SK-N-SH treated with all-trans-retinoic acid at 6 μM for 48 hours (cell line): ENCODE measurements at regions not wholly inside any gene's neighbourhood (a gene's known extent, or its start where the extent isn't known, plus 50 kb on each side); places are given as distances from the start of the nearest gene placed in this dataset.

Experiments
- CREB5 ChIP-seq: fragments of 250-450 bp; sonication (Bioruptor Pico); IDR thresholded peaks from 2 replicates; pipeline ENCODE4 v1.5.1; 2020; ENCODE audit warnings: low read depth, mild to moderate bottlenecking, moderate library complexity
- CSDC2 ChIP-seq: fragments of 250-450 bp; sonication (Bioruptor Pico); IDR thresholded peaks from 2 replicates; pipeline ENCODE4 v1.5.0; 2020; ENCODE audit warnings: mild to moderate bottlenecking, moderate library complexity
- CSRNP3 ChIP-seq: fragments of 250-450 bp; sonication (Bioruptor Pico); IDR thresholded peaks from 2 replicates; pipeline ENCODE4 v1.5.1; 2021; ENCODE audit warnings: mild to moderate bottlenecking, moderate library complexity
- ISL1 ChIP-seq: fragments of 250-450 bp; sonication (Bioruptor Pico); IDR thresholded peaks from 2 replicates; pipeline ENCODE4 v2.1.2; 2022; ENCODE audit warnings: mild to moderate bottlenecking, moderate library complexity
- PPARA ChIP-seq: fragments of 250-450 bp; sonication (Bioruptor Pico); IDR thresholded peaks from 2 replicates; pipeline ENCODE4 v1.5.0; 2020; ENCODE audit warnings: mild to moderate bottlenecking, borderline replicate concordance
- RARB ChIP-seq: fragments of 250-450 bp; sonication (Bioruptor Pico); IDR thresholded peaks from 2 replicates; pipeline ENCODE4 v1.8.0; 2021; ENCODE audit warnings: mild to moderate bottlenecking, moderate library complexity
- SNAI2 ChIP-seq: fragments of 250-450 bp; sonication (Bioruptor Pico); IDR thresholded peaks from 2 replicates; pipeline ENCODE4 v1.5.0; 2020; ENCODE audit warnings: mild to moderate bottlenecking, moderate library complexity
- TCF4 ChIP-seq: fragments of 250-450 bp; sonication (Bioruptor Pico); IDR thresholded peaks from 2 replicates; pipeline ENCODE4 v1.8.0; 2021; ENCODE audit warnings: mild to moderate bottlenecking, moderate library complexity, borderline replicate concordance
- ZFP30 ChIP-seq: fragments of 450-650 bp; formaldehyde crosslinking; IDR thresholded peaks from 2 replicates; pipeline ENCODE4 v1.5.0; 2022; ENCODE audit warnings: mild to moderate bottlenecking, moderate library complexity
- ZNF70 ChIP-seq: fragments of 450-650 bp; formaldehyde crosslinking; IDR thresholded peaks from 2 replicates; pipeline ENCODE4 v1.5.0; 2020; ENCODE audit warnings: mild to moderate bottlenecking, moderate library complexity
- ZNF8 ChIP-seq: fragments of 450-650 bp; formaldehyde crosslinking; IDR thresholded peaks from 2 replicates; pipeline ENCODE4 v1.5.0; 2020; ENCODE audit warnings: mild to moderate bottlenecking, moderate library complexity
- TF ChIP-seq, protein P1 (sequence below): fragments of 250-450 bp; sonication (Bioruptor Pico); IDR thresholded peaks from 2 replicates; pipeline ENCODE4 v1.5.0; 2020; ENCODE audit warnings: mild to moderate bottlenecking, moderate library complexity

DNA sequence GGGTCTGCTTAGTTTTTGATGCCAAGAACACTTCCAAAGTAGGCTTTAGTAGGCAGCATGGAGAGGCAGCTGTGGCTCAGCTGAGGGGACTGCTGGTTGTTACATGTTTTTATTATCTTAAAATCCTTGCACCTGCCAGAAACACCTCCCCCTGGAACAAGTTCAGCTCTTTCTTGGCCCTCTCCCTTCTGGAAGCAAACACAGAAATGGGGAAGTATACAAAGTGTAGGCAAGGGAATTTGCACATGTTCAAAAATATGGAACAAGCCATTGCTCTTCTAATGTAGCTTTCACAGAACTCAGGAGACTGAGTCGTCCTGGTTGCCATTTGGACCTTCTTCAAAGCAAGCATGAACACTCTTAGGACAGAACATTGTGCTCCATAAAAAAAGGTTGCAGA is 169.1 kb upstream of the SEMA6D start:
- TF ChIP-seq TCF4 (CRISPR knock-in tag) (no peak), SNAI2 (no peak), PPARA (no peak), CREB5 (no peak), RARB (CRISPR knock-in tag) (no peak), ZFP30 (CRISPR knock-in tag) (no peak), CSDC2 (no peak), ZNF70 (CRISPR knock-in tag) (no peak), ZNF8 (CRISPR knock-in tag) (no peak), ISL1 (CRISPR knock-in tag) (no peak), CSRNP3 (CRISPR knock-in tag) (no peak)
- TF ChIP-seq, protein P1, sequence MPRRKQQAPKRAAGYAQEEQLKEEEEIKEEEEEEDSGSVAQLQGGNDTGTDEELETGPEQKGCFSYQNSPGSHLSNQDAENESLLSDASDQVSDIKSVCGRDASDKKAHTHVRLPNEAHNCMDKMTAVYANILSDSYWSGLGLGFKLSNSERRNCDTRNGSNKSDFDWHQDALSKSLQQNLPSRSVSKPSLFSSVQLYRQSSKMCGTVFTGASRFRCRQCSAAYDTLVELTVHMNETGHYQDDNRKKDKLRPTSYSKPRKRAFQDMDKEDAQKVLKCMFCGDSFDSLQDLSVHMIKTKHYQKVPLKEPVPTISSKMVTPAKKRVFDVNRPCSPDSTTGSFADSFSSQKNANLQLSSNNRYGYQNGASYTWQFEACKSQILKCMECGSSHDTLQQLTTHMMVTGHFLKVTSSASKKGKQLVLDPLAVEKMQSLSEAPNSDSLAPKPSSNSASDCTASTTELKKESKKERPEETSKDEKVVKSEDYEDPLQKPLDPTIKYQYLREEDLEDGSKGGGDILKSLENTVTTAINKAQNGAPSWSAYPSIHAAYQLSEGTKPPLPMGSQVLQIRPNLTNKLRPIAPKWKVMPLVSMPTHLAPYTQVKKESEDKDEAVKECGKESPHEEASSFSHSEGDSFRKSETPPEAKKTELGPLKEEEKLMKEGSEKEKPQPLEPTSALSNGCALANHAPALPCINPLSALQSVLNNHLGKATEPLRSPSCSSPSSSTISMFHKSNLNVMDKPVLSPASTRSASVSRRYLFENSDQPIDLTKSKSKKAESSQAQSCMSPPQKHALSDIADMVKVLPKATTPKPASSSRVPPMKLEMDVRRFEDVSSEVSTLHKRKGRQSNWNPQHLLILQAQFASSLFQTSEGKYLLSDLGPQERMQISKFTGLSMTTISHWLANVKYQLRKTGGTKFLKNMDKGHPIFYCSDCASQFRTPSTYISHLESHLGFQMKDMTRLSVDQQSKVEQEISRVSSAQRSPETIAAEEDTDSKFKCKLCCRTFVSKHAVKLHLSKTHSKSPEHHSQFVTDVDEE (CRISPR knock-in tag) = no peak
